ENCODE measurements at regions not wholly inside any gene's neighbourhood (a gene's known extent, or its start where the extent isn't known, plus 50 kb on each side); places are given as distances from the start of the nearest gene placed in this dataset.

DNA sequence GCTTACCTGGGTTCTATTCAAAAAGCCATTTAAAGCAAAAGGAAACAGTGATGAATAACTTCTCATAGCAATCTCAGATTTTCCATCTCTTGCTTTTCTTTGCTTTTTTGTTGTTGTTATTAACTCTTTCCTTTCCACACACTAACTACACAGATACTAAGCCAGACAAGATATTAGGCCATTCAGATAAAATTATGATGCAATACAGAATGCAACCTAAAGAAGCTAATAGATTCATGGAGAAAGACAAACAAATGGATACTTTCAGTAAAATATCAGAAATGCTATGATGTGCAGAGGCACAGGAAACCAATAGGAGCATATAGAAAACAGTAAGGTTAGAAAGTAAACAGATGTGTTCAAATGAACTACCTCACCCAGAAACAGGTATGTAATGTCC lies 597.0 kb upstream of the ITGA1 start:
- H3K9me1 ChIP-seq (ENCODE audit: insufficient read depth, low read length) = no peaks in the 10 kb centered on the region
- no peak overlapping the region for H2BK20ac ChIP-seq (ENCODE audit: low read depth, low read length)
- H4K5ac ChIP-seq (ENCODE audit: low read depth, low read length) = no peak overlapping the region
- no peak overlapping the region for H2AFZ ChIP-seq (replicated peaks; ENCODE audit: low read length, poor library complexity)
- no peaks in the 10 kb centered on the region for H3K4me1 ChIP-seq (ENCODE audit: control insufficient read depth, insufficient read depth, low read length)
- H4K8ac ChIP-seq (ENCODE audit: low read depth in 2 of 2, low read length in 2 of 2) = no peak overlapping the region
- no TSS peak for BruUV-seq (replicated peaks)
- dilution Hi-C loops (cut with HindIII; ENCODE audit: low sequenced_read_pairs, unreplicated experiment) (no loop called here), in situ Hi-C loops (cut with MboI; ENCODE audit: low sequenced_read_pairs) (no loop called here), intact Hi-C loops (cut with micrococcal nuclease) (no loop called here)
- H3K4me2 ChIP-seq (ENCODE audit: low read depth, low read length) = no peak overlapping the region
- H2AK5ac ChIP-seq (ENCODE audit: low read depth, low read length) = no peak overlapping the region
- TF ChIP-seq RAD21 (IDR thresholded peaks at IDR 0.05; ENCODE audit: low read length) (no peak), CEBPB (IDR thresholded peaks at IDR 0.05; ENCODE audit: low read depth, low read length) (peak; percentile 53; the same call in 1 of the 2 replicates)
- no peak overlapping the region for H2AK9ac ChIP-seq (replicated peaks; ENCODE audit: low read depth, low read length, poor library complexity)
- no peaks in the 10 kb centered on the region for H3K9me3 ChIP-seq (ENCODE audit: control insufficient read depth, insufficient read depth, low read length)
- ChIA-PET POLR2A (ENCODE audit: unreplicated experiment) (no interaction called here), CTCF (no interaction called here)
- H3K56ac ChIP-seq (ENCODE audit: extremely low read depth, insufficient read depth, low read length) = no peak overlapping the region
- no peak overlapping the region for H2BK15ac ChIP-seq (ENCODE audit: low read depth, low read length)
- H3K18ac ChIP-seq (ENCODE audit: low read depth, low read length) = no peak overlapping the region
- H4K20me1 ChIP-seq (ENCODE audit: insufficient read depth, low read length) = no peaks in the 10 kb centered on the region
- no peak overlapping the region for H3K23ac ChIP-seq (ENCODE audit: low read depth, low read length)
- no peaks in the 10 kb centered on the region for H3K36me3 ChIP-seq (ENCODE audit: control insufficient read depth, insufficient read depth, low read length)
- H3K14ac ChIP-seq (replicated peaks; ENCODE audit: low read depth, low read length) = no peak overlapping the region
- no peaks in the 10 kb centered on the region for H3K79me1 ChIP-seq (ENCODE audit: low read depth in 1 of 2, low read length in 2 of 2)
- no peak overlapping the region for H2BK5ac ChIP-seq (ENCODE audit: low read depth, low read length, poor library complexity, severe bottlenecking)
- no peak overlapping the region for H3K27ac ChIP-seq (ENCODE audit: insufficient read depth, low read length)
- H4K91ac ChIP-seq (ENCODE audit: insufficient read depth, low read depth, low read length) = no peak overlapping the region
- H2BK120ac ChIP-seq (ENCODE audit: low read depth, low read length) = no peak overlapping the region
- H3K4ac ChIP-seq (ENCODE audit: low read depth, low read length) = no peak overlapping the region
- no peak overlapping the region for H3K9ac ChIP-seq (ENCODE audit: low read depth, low read length)
- no peak for ATAC-seq (ENCODE audit: low read depth)
- H3K27me3 ChIP-seq (ENCODE audit: control insufficient read depth, insufficient read depth, low read length) = no peaks in the 10 kb centered on the region
- H3K4me3 ChIP-seq (ENCODE audit: insufficient read depth, low read depth, low read length) = no peak overlapping the region
- DNase-seq = no peak

All from IMR-90 (cell line).